Activated CD8-positive, alpha-beta memory T cell treated with anti-CD3 and anti-CD28 coated beads, Interleukin-2, amount 10 ng/mL, durations not matched to agents 7 days and 5 days (primary cell): ENCODE measurements at regions not wholly inside any gene's neighbourhood (a gene's known extent, or its start where the extent isn't known, plus 50 kb on each side); places are given as distances from the start of the nearest gene placed in this dataset.
"Not testable (repeated sequence)": the region's sequence is repeated elsewhere in the genome, so short reads cannot be mapped to it uniquely, and the experiment has no call there.

Experiments
- ATAC-seq: fragments of 150-1000 bp; cut with Tn5 transposase; one replicate; pipeline ENCODE4 v1.10.0; 2021; ENCODE audit warnings: moderate library complexity
- CTCF ChIA-PET: fragments of 350-600 bp; sonication (Branson Sonifier 250); formaldehyde crosslinking; loops from one replicate; lab custom pipeline; 2021; ENCODE audit warnings: antibody characterized with exemption; lab: Charles Lee
- DNase-seq: peaks from one replicate; pipeline ENCODE4 v3.0.0-alpha.2; 2020
- H3K27ac Mint-ChIP-seq: one replicate; pipeline ENCODE4 v1.8.0; 2021; ENCODE audit warnings: mild to moderate bottlenecking, mixed read lengths
- H3K27me3 Mint-ChIP-seq: one replicate; pipeline ENCODE4 v1.8.0; 2021; ENCODE audit warnings: mixed read lengths
- H3K36me3 Mint-ChIP-seq: one replicate; pipeline ENCODE4 v1.8.0; 2021; ENCODE audit warnings: mild to moderate bottlenecking, mixed read lengths
- H3K4me1 Mint-ChIP-seq: one replicate; pipeline ENCODE4 v1.8.0; 2021; ENCODE audit warnings: mixed read lengths
- H3K4me3 Mint-ChIP-seq: one replicate; pipeline ENCODE4 v1.8.0; 2021; ENCODE audit warnings: mild to moderate bottlenecking, moderate library complexity, mixed read lengths
- H3K9me3 Mint-ChIP-seq: one replicate; pipeline ENCODE4 v1.8.0; 2022; ENCODE audit warnings: low read depth, mixed read lengths

GRCh38 chr13:63472711-63473110 lies 2057.1 kb upstream of the PCDH20 start:
- Mint-ChIP-seq H3K4me1 (no peaks in the 10 kb centered on the region), H3K4me3 (no peak overlapping the region), H3K36me3 (no peaks in the 10 kb centered on the region), H3K9me3 (peaks cover 10% of the 10 kb centered on the region), H3K27me3 (no peaks in the 10 kb centered on the region), H3K27ac (no peak overlapping the region)
- no peak for ATAC-seq
- no peak for DNase-seq
- CTCF ChIA-PET, result no interaction called here

GRCh38 chr13:63463782-63464610 lies 2048.3 kb upstream of the PCDH20 start:
- no peaks in the 10 kb centered on the region for H3K36me3 Mint-ChIP-seq
- H3K27me3 Mint-ChIP-seq, result no peaks in the 10 kb centered on the region
- no peak overlapping the region for H3K27ac Mint-ChIP-seq
- H3K4me3 Mint-ChIP-seq, result no peak overlapping the region
- peaks cover 7% of the 10 kb centered on the region for H3K9me3 Mint-ChIP-seq
- H3K4me1 Mint-ChIP-seq, result no peaks in the 10 kb centered on the region
- ATAC-seq, result no peak
- no peak for DNase-seq
- CTCF ChIA-PET, result interaction anchor here (0.6 kb wide), 1 partner anchor 119 kb away, joined by 4 read pairs; no protein-coding TSS in a partner anchor

- peaks cover 6% of the 10 kb centered on the region for H3K9me3 Mint-ChIP-seq
- H3K4me1 Mint-ChIP-seq, result no peaks in the 10 kb centered on the region
- no peaks in the 10 kb centered on the region for H3K36me3 Mint-ChIP-seq
- no peak overlapping the region for H3K4me3 Mint-ChIP-seq
- DNase-seq (no peak), ATAC-seq (no peak)
- CTCF ChIA-PET, result no interaction called here
- H3K27me3 Mint-ChIP-seq, result no peaks in the 10 kb centered on the region
- no peak overlapping the region for H3K27ac Mint-ChIP-seq
Measured at GRCh38 chr13:63460462-63461090, 2044.9 kb upstream of the PCDH20 start.

GRCh38 chr13:63457186-63457585 lies 2041.5 kb upstream of the PCDH20 start:
- CTCF ChIA-PET, result no interaction called here
- DNase-seq (no peak), ATAC-seq (no peak)
- no peak overlapping the region for H3K4me3 Mint-ChIP-seq
- H3K27ac Mint-ChIP-seq, result no peak overlapping the region
- no peaks in the 10 kb centered on the region for H3K36me3 Mint-ChIP-seq
- peaks cover 4% of the 10 kb centered on the region for H3K9me3 Mint-ChIP-seq
- H3K27me3 Mint-ChIP-seq, result no peaks in the 10 kb centered on the region
- no peaks in the 10 kb centered on the region for H3K4me1 Mint-ChIP-seq

GRCh38 chr13:63455938-63456337 lies 2040.3 kb upstream of the PCDH20 start:
- Mint-ChIP-seq H3K27me3 (no peaks in the 10 kb centered on the region), H3K9me3 (peaks cover 7% of the 10 kb centered on the region), H3K27ac (no peak overlapping the region), H3K36me3 (no peaks in the 10 kb centered on the region), H3K4me3 (no peak overlapping the region), H3K4me1 (no peaks in the 10 kb centered on the region)
- ATAC-seq, result no peak
- CTCF ChIA-PET, result no interaction called here
- no peak for DNase-seq

GRCh38 chr13:63449550-63449949 lies 2033.9 kb upstream of the PCDH20 start:
- ATAC-seq, result no peak
- Mint-ChIP-seq H3K9me3 (peaks cover 7% of the 10 kb centered on the region), H3K27me3 (no peaks in the 10 kb centered on the region), H3K36me3 (no peaks in the 10 kb centered on the region), H3K27ac (no peak overlapping the region), H3K4me1 (no peaks in the 10 kb centered on the region), H3K4me3 (no peak overlapping the region)
- CTCF ChIA-PET, result no interaction called here
- no peak for DNase-seq

- Mint-ChIP-seq H3K4me3 (no peak overlapping the region), H3K27ac (no peak overlapping the region), H3K36me3 (no peaks in the 10 kb centered on the region), H3K27me3 (no peaks in the 10 kb centered on the region), H3K4me1 (no peaks in the 10 kb centered on the region), H3K9me3 (peaks cover 7% of the 10 kb centered on the region)
- CTCF ChIA-PET, result no interaction called here
- ATAC-seq (no peak), DNase-seq (no peak)
Measured at GRCh38 chr13:63448692-63449091, 2033.0 kb upstream of the PCDH20 start.

- Mint-ChIP-seq H3K36me3 (no peaks in the 10 kb centered on the region), H3K4me3 (no peak overlapping the region), H3K27ac (no peak overlapping the region), H3K9me3 (peaks cover 3% of the 10 kb centered on the region), H3K4me1 (no peaks in the 10 kb centered on the region), H3K27me3 (no peaks in the 10 kb centered on the region)
- ATAC-seq (no peak), DNase-seq (no peak)
- CTCF ChIA-PET, result interaction anchor here (0.6 kb wide), 1 partner anchor 19 kb away, joined by 3 read pairs; no protein-coding TSS in a partner anchor
Measured at GRCh38 chr13:63446329-63446728, 2030.7 kb upstream of the PCDH20 start.

- DNase-seq, ATAC-seq, H3K4me3 Mint-ChIP-seq, CTCF ChIA-PET, H3K27ac Mint-ChIP-seq, H3K9me3 Mint-ChIP-seq, H3K36me3 Mint-ChIP-seq, H3K27me3 Mint-ChIP-seq, H3K4me1 Mint-ChIP-seq: not testable (repeated sequence)
Measured at GRCh38 chr13:63444225-63444624, 2028.6 kb upstream of the PCDH20 start.

GRCh38 chr13:63438951-63439350 lies 2023.3 kb upstream of the PCDH20 start:
- Mint-ChIP-seq H3K4me3 (no peak overlapping the region), H3K27me3 (no peaks in the 10 kb centered on the region), H3K4me1 (no peaks in the 10 kb centered on the region), H3K27ac (no peak overlapping the region), H3K9me3 (no peaks in the 10 kb centered on the region), H3K36me3 (no peaks in the 10 kb centered on the region)
- ATAC-seq (no peak), DNase-seq (no peak)
- CTCF ChIA-PET, result no interaction called here

- Mint-ChIP-seq H3K27me3 (no peaks in the 10 kb centered on the region), H3K4me3 (no peak overlapping the region), H3K27ac (no peak overlapping the region), H3K9me3 (no peaks in the 10 kb centered on the region), H3K36me3 (no peaks in the 10 kb centered on the region), H3K4me1 (no peaks in the 10 kb centered on the region)
- no peak for DNase-seq
- CTCF ChIA-PET, result interaction anchor here (0.6 kb wide), 1 partner anchor 57 kb away, joined by 3 read pairs; no protein-coding TSS in a partner anchor
- no peak for ATAC-seq
Measured at GRCh38 chr13:63436325-63436668, 2020.6 kb upstream of the PCDH20 start.

GRCh38 chr13:63435667-63436324 lies 2020.1 kb upstream of the PCDH20 start:
- ATAC-seq (no peak), DNase-seq (no peak)
- Mint-ChIP-seq H3K4me3 (no peak overlapping the region), H3K36me3 (no peaks in the 10 kb centered on the region), H3K27me3 (no peaks in the 10 kb centered on the region), H3K9me3 (no peaks in the 10 kb centered on the region), H3K4me1 (no peaks in the 10 kb centered on the region), H3K27ac (no peak overlapping the region)
- CTCF ChIA-PET, result interaction anchor here (0.6 kb wide), 1 partner anchor 57 kb away, joined by 3 read pairs; no protein-coding TSS in a partner anchor

- H3K27ac Mint-ChIP-seq, result no peak overlapping the region
- ATAC-seq, result no peak
- no peaks in the 10 kb centered on the region for H3K4me1 Mint-ChIP-seq
- CTCF ChIA-PET, result no interaction called here
- H3K27me3 Mint-ChIP-seq, result no peaks in the 10 kb centered on the region
- no peaks in the 10 kb centered on the region for H3K36me3 Mint-ChIP-seq
- DNase-seq, result no peak
- H3K4me3 Mint-ChIP-seq, result no peak overlapping the region
- H3K9me3 Mint-ChIP-seq, result no peaks in the 10 kb centered on the region
Measured at GRCh38 chr13:63433546-63434150, 2018.0 kb upstream of the PCDH20 start.
